ENCODE measurements at regions not wholly inside any gene's neighbourhood (a gene's known extent, or its start where the extent isn't known, plus 50 kb on each side); places are given as distances from the start of the nearest gene placed in this dataset.

DNA sequence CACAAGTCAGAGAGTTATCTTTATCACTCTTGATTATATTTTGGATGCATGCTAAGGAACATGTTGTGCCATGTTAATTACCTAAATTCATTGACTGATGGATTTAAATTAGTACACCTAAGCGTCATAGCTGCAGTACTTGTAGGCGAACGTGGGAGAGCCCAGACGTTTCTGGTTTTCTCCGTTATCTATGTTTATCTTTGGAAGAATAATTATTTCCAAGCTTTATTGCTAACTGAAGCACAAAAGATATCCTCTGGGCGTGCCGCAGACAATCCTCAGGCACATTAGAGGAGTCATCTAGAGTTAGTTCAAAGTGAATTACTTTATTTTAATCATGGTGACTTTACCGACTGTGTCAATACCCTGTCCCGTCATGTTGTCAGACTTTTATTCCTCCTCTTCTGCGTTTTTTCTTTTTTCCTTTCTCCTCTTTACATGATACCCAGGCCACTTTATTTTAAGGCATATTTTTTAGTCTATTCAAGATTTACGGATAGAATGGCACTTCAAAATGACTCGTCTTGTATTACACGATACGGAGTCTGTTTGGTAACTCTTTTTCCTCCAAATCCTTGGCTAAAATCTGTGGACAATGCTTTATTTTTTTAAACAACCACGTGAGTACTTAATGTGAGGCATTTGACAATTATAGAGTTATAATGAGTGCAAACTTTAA is 632.0 kb upstream of the TENM3 start:
- no peak for TF ChIP-seq POLR2A (IDR thresholded peaks at IDR 0.05)
- TF ChIP-seq, protein P1, sequence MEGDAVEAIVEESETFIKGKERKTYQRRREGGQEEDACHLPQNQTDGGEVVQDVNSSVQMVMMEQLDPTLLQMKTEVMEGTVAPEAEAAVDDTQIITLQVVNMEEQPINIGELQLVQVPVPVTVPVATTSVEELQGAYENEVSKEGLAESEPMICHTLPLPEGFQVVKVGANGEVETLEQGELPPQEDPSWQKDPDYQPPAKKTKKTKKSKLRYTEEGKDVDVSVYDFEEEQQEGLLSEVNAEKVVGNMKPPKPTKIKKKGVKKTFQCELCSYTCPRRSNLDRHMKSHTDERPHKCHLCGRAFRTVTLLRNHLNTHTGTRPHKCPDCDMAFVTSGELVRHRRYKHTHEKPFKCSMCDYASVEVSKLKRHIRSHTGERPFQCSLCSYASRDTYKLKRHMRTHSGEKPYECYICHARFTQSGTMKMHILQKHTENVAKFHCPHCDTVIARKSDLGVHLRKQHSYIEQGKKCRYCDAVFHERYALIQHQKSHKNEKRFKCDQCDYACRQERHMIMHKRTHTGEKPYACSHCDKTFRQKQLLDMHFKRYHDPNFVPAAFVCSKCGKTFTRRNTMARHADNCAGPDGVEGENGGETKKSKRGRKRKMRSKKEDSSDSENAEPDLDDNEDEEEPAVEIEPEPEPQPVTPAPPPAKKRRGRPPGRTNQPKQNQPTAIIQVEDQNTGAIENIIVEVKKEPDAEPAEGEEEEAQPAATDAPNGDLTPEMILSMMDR (IDR thresholded peaks at IDR 0.05): no peak
